Testis (tissue), 2 donors: ENCODE measurements at regions not wholly inside any gene's neighbourhood (a gene's known extent, or its start where the extent isn't known, plus 50 kb on each side); places are given as distances from the start of the nearest gene placed in this dataset.

ENCODE experiments used
- CTCF ChIP-seq, 3 experiments: fragments of 450-650 bp in 2 of 3; fragments of 200-600 bp in 1 of 3; sonication (generic) in 1 of 3; IDR thresholded peaks; one replicate each; pipeline ENCODE4 v1.5.1; 2016 to 2019; ENCODE audit warnings: antibody characterized with exemption in 3 of 3, mild to moderate bottlenecking in 2 of 3, moderate library complexity in 1 of 3
- POLR2A ChIP-seq: fragments of 450-650 bp; IDR thresholded peaks from one replicate; pipeline ENCODE4 v1.6.1; 2017; ENCODE audit warnings: antibody characterized with exemption, mild to moderate bottlenecking, moderate library complexity

GRCh38 chr15:36501063-36501678 lies 78.3 kb upstream of the CDIN1 start:
- TF ChIP-seq CTCF (IDR thresholded peaks at IDR 0.05) (peak in 2 of 3 experiments; percentile 36 to 42), POLR2A (no peak)
